ENCODE measurements at regions not wholly inside any gene's neighbourhood (a gene's known extent, or its start where the extent isn't known, plus 50 kb on each side); places are given as distances from the start of the nearest gene placed in this dataset.

- TF ChIP-seq, protein P1, sequence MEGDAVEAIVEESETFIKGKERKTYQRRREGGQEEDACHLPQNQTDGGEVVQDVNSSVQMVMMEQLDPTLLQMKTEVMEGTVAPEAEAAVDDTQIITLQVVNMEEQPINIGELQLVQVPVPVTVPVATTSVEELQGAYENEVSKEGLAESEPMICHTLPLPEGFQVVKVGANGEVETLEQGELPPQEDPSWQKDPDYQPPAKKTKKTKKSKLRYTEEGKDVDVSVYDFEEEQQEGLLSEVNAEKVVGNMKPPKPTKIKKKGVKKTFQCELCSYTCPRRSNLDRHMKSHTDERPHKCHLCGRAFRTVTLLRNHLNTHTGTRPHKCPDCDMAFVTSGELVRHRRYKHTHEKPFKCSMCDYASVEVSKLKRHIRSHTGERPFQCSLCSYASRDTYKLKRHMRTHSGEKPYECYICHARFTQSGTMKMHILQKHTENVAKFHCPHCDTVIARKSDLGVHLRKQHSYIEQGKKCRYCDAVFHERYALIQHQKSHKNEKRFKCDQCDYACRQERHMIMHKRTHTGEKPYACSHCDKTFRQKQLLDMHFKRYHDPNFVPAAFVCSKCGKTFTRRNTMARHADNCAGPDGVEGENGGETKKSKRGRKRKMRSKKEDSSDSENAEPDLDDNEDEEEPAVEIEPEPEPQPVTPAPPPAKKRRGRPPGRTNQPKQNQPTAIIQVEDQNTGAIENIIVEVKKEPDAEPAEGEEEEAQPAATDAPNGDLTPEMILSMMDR (conservative IDR thresholded peaks at IDR 0.05; ENCODE audit: control insufficient read depth, insufficient read depth, low read depth, low read length) = no peak
These were observed 225.5 kb downstream of the ANKRD7 start for GRCh38 chr7:118449797-118450567.

GRCh38 chr7:118452128-118452527, 227.6 kb downstream of the ANKRD7 start:
- H3K4me3 ChIP-seq (ENCODE audit: control insufficient read depth, low read depth, low read length) = no peak overlapping the region
- TF ChIP-seq, protein P1 (conservative IDR thresholded peaks at IDR 0.05; ENCODE audit: control insufficient read depth, insufficient read depth, low read depth, low read length) = no peak
- no peak for DNase-seq (ENCODE audit: low read depth)

More at GRCh38 chr7:118449797-118450567, 225.5 kb downstream of the ANKRD7 start:
- no peak for DNase-seq (ENCODE audit: low read depth)
- no peak overlapping the region for H3K4me3 ChIP-seq (ENCODE audit: control insufficient read depth, low read depth, low read length)

- no peak overlapping the region for H3K4me3 ChIP-seq (ENCODE audit: control insufficient read depth, low read depth, low read length)
- TF ChIP-seq, protein P1 (conservative IDR thresholded peaks at IDR 0.05; ENCODE audit: control insufficient read depth, insufficient read depth, low read depth, low read length) = no peak
- no peak for DNase-seq (ENCODE audit: low read depth)
These were observed 242.9 kb downstream of the ANKRD7 start for GRCh38 chr7:118467381-118467780.

GRCh38 chr7:118472581-118472980, 248.1 kb downstream of the ANKRD7 start:
- DNase-seq (ENCODE audit: low read depth) = no peak
- TF ChIP-seq, protein P1 (conservative IDR thresholded peaks at IDR 0.05; ENCODE audit: control insufficient read depth, insufficient read depth, low read depth, low read length) = no peak
- H3K4me3 ChIP-seq (ENCODE audit: control insufficient read depth, low read depth, low read length) = no peak overlapping the region

- DNase-seq (ENCODE audit: low read depth) = no peak
- no peak overlapping the region for H3K4me3 ChIP-seq (ENCODE audit: control insufficient read depth, low read depth, low read length)
- TF ChIP-seq, protein P1 (conservative IDR thresholded peaks at IDR 0.05; ENCODE audit: control insufficient read depth, insufficient read depth, low read depth, low read length) = no peak
These were observed 248.8 kb downstream of the ANKRD7 start for GRCh38 chr7:118473271-118473670.

- DNase-seq (ENCODE audit: low read depth) = no peak
- TF ChIP-seq, protein P1 (conservative IDR thresholded peaks at IDR 0.05; ENCODE audit: control insufficient read depth, insufficient read depth, low read depth, low read length) = no peak
- H3K4me3 ChIP-seq (ENCODE audit: control insufficient read depth, low read depth, low read length) = no peak overlapping the region
These were observed 251.5 kb downstream of the ANKRD7 start for GRCh38 chr7:118476036-118476435.

Measured in fibroblast of mammary gland (primary cell).